GM19351 (cell line): ENCODE measurements at regions not wholly inside any gene's neighbourhood (a gene's known extent, or its start where the extent isn't known, plus 50 kb on each side); places are given as distances from the start of the nearest gene placed in this dataset.
"Not testable (repeated sequence)": the region's sequence is repeated elsewhere in the genome, so short reads cannot be mapped to it uniquely, and the experiment has no call there.

ENCODE experiments used
- ATAC-seq: cut with Tn5 transposase; IDR thresholded peaks from one replicate; pipeline ENCODE4 v1.9.1; 2021; ENCODE audit warnings: mild to moderate bottlenecking, moderate library complexity; ENCODE audit not compliant: unreplicated experiment

DNA sequence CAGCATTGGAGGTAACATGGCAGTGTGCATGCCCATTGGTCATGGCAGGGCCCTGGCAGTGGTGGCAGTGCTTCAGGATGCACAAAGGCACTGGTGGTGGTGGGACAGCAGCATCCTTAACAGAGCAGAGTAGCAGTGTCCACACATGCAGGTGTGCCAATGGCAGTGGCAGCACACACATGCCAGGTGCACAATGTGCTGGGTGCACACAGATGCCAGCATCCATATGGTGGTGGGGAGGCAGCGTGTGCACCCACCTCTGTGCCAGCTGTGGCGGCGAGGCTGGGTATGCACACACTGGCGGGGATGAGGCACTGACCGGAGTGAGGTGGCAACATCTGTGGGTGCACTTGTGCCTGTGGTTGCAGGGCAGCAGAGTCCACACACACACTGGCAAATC is 150.6 kb downstream of the SI start:
- ATAC-seq, result no peak

GRCh38 chr3:164918905-164919304 is 159.4 kb downstream of the SI start:
- no peak for ATAC-seq

- ATAC-seq, result no peak
Measured at GRCh38 chr3:164912916-164913315, 165.4 kb downstream of the SI start.

- ATAC-seq, result no peak
Measured at GRCh38 chr3:164903820-164904451, 174.4 kb downstream of the SI start.

DNA sequence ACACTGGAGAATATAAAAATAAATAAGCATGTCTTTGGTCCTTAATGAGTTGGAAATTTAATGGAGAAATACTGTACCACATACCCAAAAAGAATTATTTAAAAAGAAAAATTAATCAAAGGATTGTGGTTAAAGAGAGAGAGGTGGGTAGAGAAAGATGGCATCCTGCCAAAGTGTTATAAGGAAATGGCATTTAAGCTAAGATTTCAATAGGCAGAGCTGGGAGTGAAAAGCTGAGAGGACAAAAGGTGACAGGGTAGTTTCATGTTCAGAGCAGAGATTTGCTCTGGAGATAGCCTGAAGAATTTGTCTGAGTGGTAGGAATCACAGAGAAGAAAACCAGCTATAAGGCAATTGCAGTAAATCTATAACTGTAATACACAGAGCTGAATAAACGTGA is 181.0 kb downstream of the SI start:
- ATAC-seq, result no peak

DNA sequence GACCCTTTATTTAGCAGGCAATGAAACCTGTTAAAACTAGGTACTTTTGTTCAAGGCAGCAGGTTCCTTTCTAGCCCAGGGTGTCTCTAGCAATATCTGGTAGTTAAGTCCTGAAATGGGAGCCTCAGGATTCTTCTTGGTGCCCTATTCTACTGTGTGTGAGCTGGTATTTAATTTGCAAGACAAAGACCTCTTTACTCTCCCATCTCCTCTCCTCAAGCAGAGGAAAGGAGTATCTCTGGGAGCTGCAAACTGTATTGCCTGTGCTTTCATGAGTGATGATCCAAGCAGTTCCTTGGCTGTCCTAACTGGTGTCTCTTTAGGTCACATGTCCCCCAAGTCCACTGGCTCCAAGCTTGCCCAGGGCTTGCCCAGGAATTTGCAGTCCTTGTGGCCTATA is 188.2 kb downstream of the SI start:
- no peak for ATAC-seq

GRCh38 chr3:164883171-164883570 is 195.1 kb downstream of the SI start:
- no peak for ATAC-seq

GRCh38 chr3:164879201-164879600 is 199.1 kb downstream of the SI start:
- ATAC-seq, result no peak

GRCh38 chr3:164864454-164864853 is 213.8 kb downstream of the SI start:
- ATAC-seq, result no peak

DNA sequence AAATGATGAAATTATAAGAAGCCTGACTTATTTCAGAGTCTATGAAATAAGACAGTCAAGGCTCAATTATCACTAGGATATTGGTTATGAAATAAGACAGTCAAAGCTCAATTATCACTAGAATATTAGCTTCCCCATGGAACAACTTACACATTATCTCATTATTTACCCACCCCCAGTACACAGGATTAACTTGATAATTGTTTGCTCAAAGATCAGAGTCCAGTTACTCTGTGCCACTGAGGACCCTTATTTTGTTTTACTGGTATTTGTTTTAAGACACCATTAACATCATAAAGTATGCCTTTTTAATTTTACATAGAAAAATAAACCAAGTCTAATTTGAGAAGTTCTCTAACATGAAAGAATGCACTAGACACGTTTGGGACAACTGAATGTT is 225.4 kb downstream of the SI start:
- no peak for ATAC-seq

DNA sequence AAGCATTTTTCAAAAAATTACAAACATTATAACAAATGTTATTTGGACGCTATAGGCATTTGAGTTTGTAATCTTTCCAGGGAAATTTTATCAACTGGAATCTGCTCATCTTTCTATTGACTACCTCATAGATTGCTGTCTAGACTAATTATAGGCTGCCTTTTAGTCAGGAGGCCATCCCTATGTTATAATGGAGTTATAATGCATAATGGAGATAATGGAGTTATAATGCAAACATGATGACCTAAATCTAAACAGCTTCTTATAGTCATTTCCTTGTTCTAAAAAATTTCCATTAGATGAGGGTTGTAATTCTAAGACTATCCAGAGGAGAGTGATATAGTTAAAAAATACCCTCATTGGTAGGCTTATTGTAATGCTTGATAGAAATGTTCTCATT is 226.4 kb downstream of the SI start:
- ATAC-seq, result no peak

DNA sequence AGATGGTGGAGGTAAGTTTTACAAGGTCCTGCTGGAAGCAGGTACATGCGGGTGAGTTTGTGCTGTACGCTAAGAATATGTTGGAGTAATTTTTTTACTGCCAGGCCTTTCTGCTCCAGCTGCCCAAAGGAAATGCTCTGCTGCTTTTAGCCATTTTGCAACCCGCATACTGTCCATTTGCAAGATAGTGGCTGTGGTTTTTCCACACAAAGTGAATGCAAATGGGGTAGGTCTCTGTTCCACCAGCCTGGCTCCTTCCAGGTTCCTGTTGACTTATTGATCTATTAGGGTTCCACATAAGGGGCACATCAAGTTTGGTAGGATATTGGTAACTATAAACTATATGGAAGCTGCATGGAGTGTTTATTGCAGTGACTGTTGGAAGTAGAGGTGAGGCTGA is 227.1 kb downstream of the SI start:
- no peak for ATAC-seq

DNA sequence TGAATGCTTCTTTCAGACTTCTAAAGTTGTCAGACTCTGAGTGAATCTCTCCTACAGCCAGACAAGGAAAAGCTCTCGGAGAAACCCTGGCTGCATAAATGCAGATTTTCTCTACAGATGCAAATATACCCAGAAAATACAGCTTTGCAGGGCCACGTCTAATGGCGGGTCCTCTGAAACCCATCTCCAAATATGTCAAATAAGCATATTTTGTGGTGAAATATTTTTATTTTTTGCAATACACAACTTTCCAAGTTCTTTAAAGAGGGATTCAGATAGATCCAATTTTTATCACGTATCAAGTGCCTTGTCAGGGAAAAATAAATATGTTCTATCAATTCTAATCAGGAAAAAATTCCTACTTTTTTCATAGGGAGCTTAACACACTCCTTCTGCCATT is 229.4 kb downstream of the SI start:
- no peak for ATAC-seq

GRCh38 chr3:164845739-164846138 is 232.6 kb downstream of the SI start:
- no peak for ATAC-seq

DNA sequence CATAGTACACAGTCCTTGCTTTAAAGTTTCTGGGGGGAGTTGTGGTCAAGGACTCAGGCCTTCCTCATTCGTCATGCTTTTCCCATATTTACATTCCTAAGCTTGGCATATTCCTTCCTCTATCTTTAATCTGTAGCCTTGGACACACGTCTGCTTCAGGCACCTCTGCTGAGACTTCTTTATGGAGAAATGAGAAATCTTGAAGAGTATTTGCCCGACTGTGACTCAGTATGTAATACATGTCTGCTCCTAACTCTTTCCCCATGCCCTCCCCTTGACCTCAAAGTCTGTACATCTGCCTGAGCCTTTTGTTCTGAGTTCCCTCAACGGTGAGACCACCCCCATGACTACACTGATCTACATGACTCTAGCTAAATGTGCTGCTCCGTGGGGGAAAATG is 246.1 kb downstream of the SI start:
- no peak for ATAC-seq

DNA sequence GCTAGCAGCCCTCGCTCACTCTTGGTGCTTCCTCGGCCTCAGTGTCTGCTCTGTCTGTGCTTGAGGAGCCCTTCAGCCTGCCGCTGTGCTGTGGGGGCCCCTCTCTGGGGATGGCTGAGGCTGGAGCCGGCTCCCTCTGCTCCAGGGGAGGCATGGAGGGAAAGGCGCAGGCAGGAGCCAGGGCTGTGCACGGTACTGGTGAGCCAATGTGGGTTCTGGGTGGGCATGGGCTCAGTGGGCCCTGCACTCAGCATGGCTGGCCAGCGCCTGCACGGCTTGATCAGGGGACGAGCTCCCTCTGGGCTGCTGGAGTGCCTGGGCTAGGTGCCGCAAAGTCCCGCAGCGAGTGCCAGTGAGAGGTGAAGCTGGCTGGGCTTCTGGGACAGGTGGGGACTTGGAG is 260.0 kb downstream of the SI start:
- no peak for ATAC-seq

DNA sequence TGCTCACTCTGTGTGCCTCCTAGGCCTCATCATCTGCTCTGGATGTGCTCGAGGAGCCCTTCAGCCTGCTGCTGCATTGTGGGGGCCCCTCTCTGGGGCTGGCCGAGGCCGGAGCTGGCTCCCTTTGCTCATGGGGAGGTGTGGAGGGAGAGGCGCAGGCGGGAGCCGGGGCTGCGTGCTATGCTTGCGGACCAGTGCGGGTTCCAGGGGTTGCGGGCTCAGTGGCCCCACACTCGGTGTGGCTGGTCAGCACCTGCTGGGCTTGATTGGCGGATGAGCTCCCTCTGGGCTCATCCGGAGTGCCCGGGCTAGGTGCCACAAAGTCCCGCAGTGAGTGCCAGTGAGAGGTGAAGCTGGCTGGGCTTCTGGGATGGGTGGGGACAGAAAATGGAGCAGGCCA is 264.2 kb downstream of the SI start:
- ATAC-seq, result no peak

DNA sequence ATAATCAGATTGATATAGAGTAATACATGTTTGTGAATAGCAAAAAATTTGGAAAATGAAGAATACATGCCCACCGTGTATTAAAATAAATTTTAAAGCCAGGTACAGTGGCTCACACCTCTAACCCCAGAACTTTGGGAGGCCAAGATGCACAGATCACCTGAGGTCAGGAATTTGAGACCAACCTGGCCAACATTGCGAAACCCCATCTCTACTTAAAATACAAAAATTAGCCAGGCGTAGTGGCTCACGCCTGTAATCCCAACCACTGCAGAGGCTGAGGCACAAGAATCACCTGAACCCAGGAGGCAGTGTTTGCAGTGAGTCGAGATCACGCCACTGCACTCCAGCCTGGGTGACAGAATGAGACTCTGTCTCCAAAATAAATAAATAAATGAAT is 266.3 kb downstream of the SI start:
- no peak for ATAC-seq

GRCh38 chr3:164806188-164806587 is 272.1 kb downstream of the SI start:
- ATAC-seq, result no peak

DNA sequence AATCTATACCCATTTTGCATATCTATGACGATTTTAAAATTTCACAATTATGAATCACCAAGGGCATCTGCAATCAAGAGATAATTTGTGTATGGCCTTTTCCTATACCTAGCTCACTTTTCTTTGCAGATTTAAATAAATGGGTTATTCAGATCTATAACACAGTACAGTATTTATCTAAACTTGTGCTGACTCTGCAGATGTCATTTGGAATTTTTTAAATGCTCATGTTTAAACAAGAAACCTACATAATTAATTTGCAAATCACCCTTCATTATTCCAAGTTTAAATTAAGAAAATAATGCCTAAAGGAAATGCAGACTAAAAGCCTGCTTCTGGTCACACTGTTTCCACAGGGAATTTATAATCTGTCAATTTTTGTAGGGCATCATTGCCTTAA is 284.2 kb downstream of the SI start:
- no peak for ATAC-seq

GRCh38 chr3:164791263-164791662 is 287.0 kb downstream of the SI start:
- no peak for ATAC-seq

GRCh38 chr3:164784407-164784806 is 293.9 kb downstream of the SI start:
- ATAC-seq, result not testable (repeated sequence)

GRCh38 chr3:164781755-164782154 is 296.5 kb downstream of the SI start:
- ATAC-seq, result no peak

- no peak for ATAC-seq
Measured at GRCh38 chr3:164779816-164780215, 298.5 kb downstream of the SI start.
